SJSA1 (cell line): ENCODE measurements at regions not wholly inside any gene's neighbourhood (a gene's known extent, or its start where the extent isn't known, plus 50 kb on each side); places are given as distances from the start of the nearest gene placed in this dataset.
"Not testable (repeated sequence)": the region's sequence is repeated elsewhere in the genome, so short reads cannot be mapped to it uniquely, and the experiment has no call there.

Experiments used
- DNase-seq, 2 experiments: peaks; one replicate each; pipeline ENCODE4 v3.0.0-alpha.2; 2015 to 2020; ENCODE audit warnings: low spot score in 2 of 2, low read depth in 1 of 2
- H3K27ac ChIP-seq: fragments of 250-450 bp; sonication (Bioruptor Pico); 2 replicates; pipeline ENCODE4 v1.5.1; 2020; ENCODE audit warnings: mild to moderate bottlenecking, moderate library complexity
- H3K27me3 ChIP-seq: fragments of 250-450 bp; sonication (Bioruptor Pico); replicated peaks from 2 replicates; pipeline ENCODE4 v1.5.1; 2020; ENCODE audit warnings: mild to moderate bottlenecking, moderate library complexity
- H3K36me3 ChIP-seq: fragments of 250-450 bp; sonication (Bioruptor Pico); 2 replicates; pipeline ENCODE4 v1.5.1; 2020; ENCODE audit warnings: mild to moderate bottlenecking
- H3K4me1 ChIP-seq: fragments of 250-450 bp; sonication (Bioruptor Pico); replicated peaks from 2 replicates; pipeline ENCODE4 v1.6.1; 2021; ENCODE audit warnings: mild to moderate bottlenecking
- H3K4me3 ChIP-seq: fragments of 250-450 bp; sonication (Bioruptor Pico); 2 replicates; pipeline ENCODE4 v1.5.1; 2020; ENCODE audit warnings: mild to moderate bottlenecking
- H3K9me3 ChIP-seq: fragments of 250-450 bp; sonication (Bioruptor Pico); replicated peaks from 2 replicates; pipeline ENCODE4 v1.5.1; 2020; ENCODE audit warnings: mild to moderate bottlenecking

- H3K27me3 ChIP-seq: no peaks in the 10 kb centered on the region
- no peak overlapping the region for H3K4me3 ChIP-seq
- peaks cover 3% of the 10 kb centered on the region; the same call in 1 of the 2 replicates for H3K9me3 ChIP-seq
- H3K4me1 ChIP-seq: no peaks in the 10 kb centered on the region
- no peaks in the 10 kb centered on the region for H3K36me3 ChIP-seq
- H3K27ac ChIP-seq: no peak overlapping the region
- DNase-seq: no peak
Measured at GRCh38 chr6:94769197-94769596, 808.1 kb upstream of the MANEA start.

- DNase-seq: no peak
- no peaks in the 10 kb centered on the region; the same call in 1 of the 2 replicates for H3K9me3 ChIP-seq
- H3K36me3 ChIP-seq: no peaks in the 10 kb centered on the region
- no peak overlapping the region for H3K27ac ChIP-seq
- H3K27me3 ChIP-seq: no peaks in the 10 kb centered on the region
- H3K4me3 ChIP-seq: no peak overlapping the region
- H3K4me1 ChIP-seq: no peaks in the 10 kb centered on the region
Measured at GRCh38 chr6:94751641-94752329, 825.5 kb upstream of the MANEA start.

GRCh38 chr6:94736236-94736635 lies 841.1 kb upstream of the MANEA start:
- Histone ChIP-seq H3K9me3 (no peaks in the 10 kb centered on the region), H3K36me3 (no peaks in the 10 kb centered on the region), H3K27me3 (no peaks in the 10 kb centered on the region), H3K4me1 (no peaks in the 10 kb centered on the region), H3K27ac (no peak overlapping the region), H3K4me3 (no peak overlapping the region)
- no peak for DNase-seq

GRCh38 chr6:94735270-94735669 lies 842.1 kb upstream of the MANEA start:
- no peak for DNase-seq
- H3K27me3 ChIP-seq: no peaks in the 10 kb centered on the region
- no peaks in the 10 kb centered on the region for H3K36me3 ChIP-seq
- no peak overlapping the region for H3K4me3 ChIP-seq
- H3K4me1 ChIP-seq: no peaks in the 10 kb centered on the region
- H3K27ac ChIP-seq: no peak overlapping the region
- H3K9me3 ChIP-seq: no peaks in the 10 kb centered on the region

GRCh38 chr6:94734751-94735150 lies 842.6 kb upstream of the MANEA start:
- H3K4me3 ChIP-seq: no peak overlapping the region
- H3K27ac ChIP-seq: no peak overlapping the region

GRCh38 chr6:94733066-94733465 lies 844.3 kb upstream of the MANEA start:
- Histone ChIP-seq H3K36me3 (no peaks in the 10 kb centered on the region), H3K9me3 (no peaks in the 10 kb centered on the region), H3K4me1 (no peaks in the 10 kb centered on the region), H3K4me3 (no peak overlapping the region), H3K27me3 (no peaks in the 10 kb centered on the region), H3K27ac (no peak overlapping the region)
- DNase-seq: no peak

More at GRCh38 chr6:94734751-94735150, 842.6 kb upstream of the MANEA start:
- no peaks in the 10 kb centered on the region for H3K27me3 ChIP-seq
- H3K4me1 ChIP-seq: no peaks in the 10 kb centered on the region
- no peaks in the 10 kb centered on the region for H3K9me3 ChIP-seq
- no peak for DNase-seq
- no peaks in the 10 kb centered on the region for H3K36me3 ChIP-seq

- DNase-seq: no peak
- Histone ChIP-seq H3K4me3 (no peak overlapping the region), H3K27me3 (no peaks in the 10 kb centered on the region), H3K4me1 (no peaks in the 10 kb centered on the region), H3K9me3 (no peaks in the 10 kb centered on the region; the same call in 1 of the 2 replicates), H3K36me3 (no peaks in the 10 kb centered on the region), H3K27ac (no peak overlapping the region)
Measured at GRCh38 chr6:94727710-94728109, 849.6 kb upstream of the MANEA start.

- H3K27me3 ChIP-seq: no peaks in the 10 kb centered on the region
- H3K4me3 ChIP-seq: no peak overlapping the region
- no peaks in the 10 kb centered on the region; the same call in 1 of the 2 replicates for H3K9me3 ChIP-seq
- H3K27ac ChIP-seq: no peak overlapping the region
- no peak for DNase-seq
- H3K4me1 ChIP-seq: no peaks in the 10 kb centered on the region
- no peaks in the 10 kb centered on the region for H3K36me3 ChIP-seq
Measured at GRCh38 chr6:94721459-94721858, 855.9 kb upstream of the MANEA start.

GRCh38 chr6:94713446-94713845 lies 863.9 kb upstream of the MANEA start:
- no peaks in the 10 kb centered on the region for H3K9me3 ChIP-seq
- no peaks in the 10 kb centered on the region for H3K36me3 ChIP-seq
- DNase-seq: no peak
- H3K27ac ChIP-seq: no peak overlapping the region
- no peaks in the 10 kb centered on the region for H3K27me3 ChIP-seq
- no peak overlapping the region for H3K4me3 ChIP-seq
- no peaks in the 10 kb centered on the region for H3K4me1 ChIP-seq

- Histone ChIP-seq H3K4me1 (no peaks in the 10 kb centered on the region), H3K36me3 (no peaks in the 10 kb centered on the region), H3K9me3 (no peaks in the 10 kb centered on the region), H3K4me3 (no peak overlapping the region), H3K27ac (no peak overlapping the region), H3K27me3 (no peaks in the 10 kb centered on the region)
- DNase-seq: no peak
Measured at GRCh38 chr6:94698773-94699172, 878.6 kb upstream of the MANEA start.

- H3K4me1 ChIP-seq, H3K27ac ChIP-seq, H3K36me3 ChIP-seq, DNase-seq, H3K27me3 ChIP-seq, H3K9me3 ChIP-seq, H3K4me3 ChIP-seq: not testable (repeated sequence)
Measured at GRCh38 chr6:94687255-94687654, 890.1 kb upstream of the MANEA start.

- no peaks in the 10 kb centered on the region for H3K36me3 ChIP-seq
- no peak for DNase-seq
- H3K4me1 ChIP-seq: no peaks in the 10 kb centered on the region
- peaks cover 3% of the 10 kb centered on the region; the same call in 1 of the 2 replicates for H3K9me3 ChIP-seq
- no peak overlapping the region for H3K4me3 ChIP-seq
- no peak overlapping the region for H3K27ac ChIP-seq
- no peaks in the 10 kb centered on the region for H3K27me3 ChIP-seq
Measured at GRCh38 chr6:94683409-94683808, 893.9 kb upstream of the MANEA start.

GRCh38 chr6:94680669-94681212 lies 896.6 kb upstream of the MANEA start:
- H3K27me3 ChIP-seq: no peaks in the 10 kb centered on the region
- DNase-seq: no peak
- H3K4me1 ChIP-seq: no peaks in the 10 kb centered on the region
- H3K27ac ChIP-seq: no peak overlapping the region
- H3K4me3 ChIP-seq: no peak overlapping the region
- H3K9me3 ChIP-seq: peaks cover 3% of the 10 kb centered on the region; the same call in 1 of the 2 replicates
- no peaks in the 10 kb centered on the region for H3K36me3 ChIP-seq

- no peak for DNase-seq
- H3K4me3 ChIP-seq: no peak overlapping the region
Measured at GRCh38 chr6:94673251-94673650, 904.1 kb upstream of the MANEA start.

GRCh38 chr6:94670017-94670416 lies 907.3 kb upstream of the MANEA start:
- Histone ChIP-seq H3K27me3 (no peaks in the 10 kb centered on the region), H3K36me3 (no peaks in the 10 kb centered on the region), H3K27ac (no peak overlapping the region), H3K4me1 (no peaks in the 10 kb centered on the region), H3K4me3 (no peak overlapping the region), H3K9me3 (peaks cover 4% of the 10 kb centered on the region)
- DNase-seq: no peak

More at GRCh38 chr6:94673251-94673650, 904.1 kb upstream of the MANEA start:
- Histone ChIP-seq H3K4me1 (no peaks in the 10 kb centered on the region), H3K27ac (no peak overlapping the region), H3K36me3 (no peaks in the 10 kb centered on the region), H3K27me3 (no peaks in the 10 kb centered on the region), H3K9me3 (peaks cover 4% of the 10 kb centered on the region)
